ENCODE measurements at regions not wholly inside any gene's neighbourhood (a gene's known extent, or its start where the extent isn't known, plus 50 kb on each side); places are given as distances from the start of the nearest gene placed in this dataset.

GRCh38 chr5:120329095-120329494, 135.0 kb upstream of the PRR16 start:
- DNase-seq (ENCODE audit: extremely low read depth in 1 of 4, low spot score in 3 of 4) (no peak), ATAC-seq (no peak), FAIRE-seq (no peak)
- intact Hi-C loops (cut with micrococcal nuclease) (no loop called here), in situ Hi-C loops (cut with MboI) (no loop called here)
- ChIA-PET POLR2A (no interaction called here), CTCF (ENCODE audit: low intra/inter-chr PET ratio) (no interaction called here)
- no peak overlapping the region for H3K4me2 ChIP-seq (ENCODE audit: insufficient read depth, low read length)
- H3K9ac ChIP-seq (ENCODE audit: insufficient read depth in 1 of 2, low read depth in 2 of 2, low read length in 2 of 2), result no peak overlapping the region
- H3K79me2 ChIP-seq (ENCODE audit: control insufficient read depth, insufficient read depth, low read length), result no peaks in the 10 kb centered on the region
- no peak overlapping the region for H2AFZ ChIP-seq (ENCODE audit: low read depth, low read length)
- no peaks in the 10 kb centered on the region for H4K20me1 ChIP-seq (replicated peaks; ENCODE audit: control insufficient read depth, insufficient read depth, low read length)
- WGBS (ENCODE audit: insufficient coverage, low coverage, missing lambda C conversion rate), result 9% methylated on average over 2 of the region's 2 CpGs
- no peaks in the 10 kb centered on the region for H3K27me3 ChIP-seq (ENCODE audit: control insufficient read depth in 2 of 2, insufficient read depth in 2 of 2, low read length in 2 of 2)
- no peaks in the 10 kb centered on the region for H3K9me3 ChIP-seq (replicated peaks; ENCODE audit: control insufficient read depth, insufficient read depth, low read depth, low read length)
- no peak overlapping the region for H3K27ac ChIP-seq (ENCODE audit: extremely low read depth, low read depth, low read length)
- no peak overlapping the region for H3K4me3 ChIP-seq
- H3K4me1 ChIP-seq (replicated peaks in 1 of 2; ENCODE audit: control insufficient read depth in 2 of 2, insufficient read depth in 2 of 2, low read length in 2 of 2), result no peaks in the 10 kb centered on the region
- no peaks in the 10 kb centered on the region for H3K9me1 ChIP-seq (ENCODE audit: control insufficient read depth, insufficient read depth, low read length)
- no peaks in the 10 kb centered on the region for H3K36me3 ChIP-seq (ENCODE audit: control insufficient read depth, insufficient read depth, low read length)
- BruUV-seq (replicated peaks), result no TSS peak
- TF ChIP-seq TRIM24 (IDR thresholded peaks at IDR 0.05) (no peak), SIN3A (IDR thresholded peaks at IDR 0.05; ENCODE audit: borderline replicate concordance in 2 of 2, control insufficient read depth in 1 of 2, low read depth in 2 of 2, low read length in 2 of 2) (no peak), ZNF57 (CRISPR knock-in tag; IDR thresholded peaks at IDR 0.05) (no peak), ZNF263 (CRISPR knock-in tag; IDR thresholded peaks at IDR 0.05; ENCODE audit: borderline replicate concordance) (no peak), CCNT2 (IDR thresholded peaks at IDR 0.05; ENCODE audit: borderline replicate concordance, extremely low read depth, insufficient read length, low read depth, low read length) (no peak), JUND (IDR thresholded peaks at IDR 0.05; ENCODE audit: borderline replicate concordance, low read depth, low read length) (no peak), JUND (tag; IDR thresholded peaks at IDR 0.05; ENCODE audit: borderline replicate concordance, low read depth, low read length) (no peak), XRCC3 (IDR thresholded peaks at IDR 0.05) (no peak), RFX1 (IDR thresholded peaks at IDR 0.05) (no peak), ZNF384 (IDR thresholded peaks at IDR 0.05; ENCODE audit: low read depth, low read length) (no peak), HINFP (tag; conservative IDR thresholded peaks at IDR 0.05; ENCODE audit: low read depth) (no peak), MTA3 (IDR thresholded peaks at IDR 0.05; ENCODE audit: borderline replicate concordance) (no peak), HDAC1 (IDR thresholded peaks at IDR 0.05) (no peak), TSHZ1 (CRISPR knock-in tag; IDR thresholded peaks at IDR 0.05) (no peak), HMBOX1 (IDR thresholded peaks at IDR 0.05) (no peak), ZSCAN32 (CRISPR knock-in tag; IDR thresholded peaks at IDR 0.05) (no peak), THRB (CRISPR knock-in tag; conservative IDR thresholded peaks at IDR 0.05) (no peak)

Data from K562 (cell line).